Esophagus squamous epithelium (tissue), 4 donors: ENCODE measurements at regions not wholly inside any gene's neighbourhood (a gene's known extent, or its start where the extent isn't known, plus 50 kb on each side); places are given as distances from the start of the nearest gene placed in this dataset.

Experiments
- CTCF ChIP-seq, 6 experiments: fragments of 450-650 bp in 4 of 6; fragments of 200-600 bp in 2 of 6; sonication (generic) in 2 of 6; IDR thresholded peaks; one replicate each; pipeline ENCODE4 v1.5.1; 2016 to 2019; ENCODE audit warnings: antibody characterized with exemption in 6 of 6, mild to moderate bottlenecking in 4 of 6, moderate library complexity in 4 of 6
- POLR2A ChIP-seq, 4 donors: fragments of 450-650 bp; IDR thresholded peaks; one replicate each; pipeline ENCODE4 v1.6.1; 2017; ENCODE audit warnings: antibody characterized with exemption in 4 of 4, mild to moderate bottlenecking in 4 of 4, moderate library complexity in 3 of 4

- TF ChIP-seq CTCF (IDR thresholded peaks at IDR 0.05) (no peak), POLR2A (IDR thresholded peaks at IDR 0.05) (no peak)
Observed at GRCh38 chr1:181308098-181308497, 175.2 kb upstream of the CACNA1E start.
